Activated CD4-positive, alpha-beta memory T cell treated with anti-CD3 and anti-CD28 coated beads, Interleukin-2, amount 10 ng/mL, durations not matched to agents 7 days and 5 days (primary cell): ENCODE measurements at regions not wholly inside any gene's neighbourhood (a gene's known extent, or its start where the extent isn't known, plus 50 kb on each side); places are given as distances from the start of the nearest gene placed in this dataset.
"Not testable (repeated sequence)": the region's sequence is repeated elsewhere in the genome, so short reads cannot be mapped to it uniquely, and the experiment has no call there.

Source experiments
- CTCF ChIA-PET: fragments of 350-600 bp; sonication (Branson Sonifier 250); formaldehyde crosslinking; loops from one replicate; lab custom pipeline; 2021; ENCODE audit warnings: antibody characterized with exemption, inconsistent platforms; lab: Charles Lee
- POLR2A ChIA-PET: fragments of 350-600 bp; sonication (Branson Sonifier 250); formaldehyde crosslinking; loops from one replicate; lab custom pipeline; 2021; ENCODE audit warnings: antibody characterized with exemption; lab: Charles Lee
- DNase-seq: peaks from one replicate; pipeline ENCODE4 v3.0.0-alpha.2; 2020
- H3K27ac Mint-ChIP-seq: one replicate; pipeline ENCODE4 v1.8.0; 2021; ENCODE audit warnings: mild to moderate bottlenecking, mixed read lengths
- H3K27me3 Mint-ChIP-seq: one replicate; pipeline ENCODE4 v1.8.0; 2021; ENCODE audit warnings: mixed read lengths
- H3K36me3 Mint-ChIP-seq: one replicate; pipeline ENCODE4 v1.8.0; 2021; ENCODE audit warnings: low read depth, mixed read lengths
- H3K4me1 Mint-ChIP-seq: one replicate; pipeline ENCODE4 v1.8.0; 2021; ENCODE audit warnings: mixed read lengths
- H3K4me3 Mint-ChIP-seq: one replicate; pipeline ENCODE4 v1.8.0; 2021; ENCODE audit warnings: mild to moderate bottlenecking, mixed read lengths
- H3K9me3 Mint-ChIP-seq: one replicate; pipeline ENCODE4 v1.8.0; 2021; ENCODE audit warnings: mixed read lengths

DNA sequence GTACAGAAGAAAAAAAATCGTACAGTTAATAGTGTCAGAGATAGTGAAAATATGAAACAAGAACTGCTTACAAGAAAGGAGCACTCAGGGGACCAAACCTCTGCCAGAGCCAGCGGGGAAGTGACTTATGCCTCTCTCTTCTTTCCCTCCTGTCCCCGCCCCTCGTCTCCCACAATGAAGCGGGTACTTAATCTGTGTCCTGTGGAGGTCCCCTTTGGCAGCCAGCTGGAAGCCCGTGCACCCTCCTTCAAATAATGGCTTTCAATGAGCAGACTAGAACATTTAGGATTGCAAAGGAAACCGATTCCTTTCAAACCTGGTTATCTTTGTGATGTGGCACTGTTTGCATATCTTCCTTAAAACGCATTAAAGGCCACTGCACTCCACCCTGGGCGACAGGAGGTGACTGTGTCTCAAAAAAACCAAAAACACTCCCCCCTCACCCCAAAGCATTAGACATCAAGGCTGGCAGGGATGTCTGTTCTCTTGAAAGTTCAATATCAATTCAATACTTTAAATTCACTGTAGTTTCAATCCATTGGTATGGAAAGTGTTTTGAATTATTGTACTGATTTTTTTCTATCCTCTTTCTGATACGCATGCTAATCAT is 51.7 kb downstream of the PPIAL4C start:
- H3K9me3 Mint-ChIP-seq, H3K27me3 Mint-ChIP-seq, H3K36me3 Mint-ChIP-seq, POLR2A ChIA-PET, CTCF ChIA-PET: not testable (repeated sequence)
- peak; percentile 27 for DNase-seq
- peak overlapping the region; percentile 99 for H3K27ac Mint-ChIP-seq
- peaks cover 35% of the 10 kb centered on the region for H3K4me1 Mint-ChIP-seq
- H3K4me3 Mint-ChIP-seq = peak overlapping the region; percentile 85

DNA sequence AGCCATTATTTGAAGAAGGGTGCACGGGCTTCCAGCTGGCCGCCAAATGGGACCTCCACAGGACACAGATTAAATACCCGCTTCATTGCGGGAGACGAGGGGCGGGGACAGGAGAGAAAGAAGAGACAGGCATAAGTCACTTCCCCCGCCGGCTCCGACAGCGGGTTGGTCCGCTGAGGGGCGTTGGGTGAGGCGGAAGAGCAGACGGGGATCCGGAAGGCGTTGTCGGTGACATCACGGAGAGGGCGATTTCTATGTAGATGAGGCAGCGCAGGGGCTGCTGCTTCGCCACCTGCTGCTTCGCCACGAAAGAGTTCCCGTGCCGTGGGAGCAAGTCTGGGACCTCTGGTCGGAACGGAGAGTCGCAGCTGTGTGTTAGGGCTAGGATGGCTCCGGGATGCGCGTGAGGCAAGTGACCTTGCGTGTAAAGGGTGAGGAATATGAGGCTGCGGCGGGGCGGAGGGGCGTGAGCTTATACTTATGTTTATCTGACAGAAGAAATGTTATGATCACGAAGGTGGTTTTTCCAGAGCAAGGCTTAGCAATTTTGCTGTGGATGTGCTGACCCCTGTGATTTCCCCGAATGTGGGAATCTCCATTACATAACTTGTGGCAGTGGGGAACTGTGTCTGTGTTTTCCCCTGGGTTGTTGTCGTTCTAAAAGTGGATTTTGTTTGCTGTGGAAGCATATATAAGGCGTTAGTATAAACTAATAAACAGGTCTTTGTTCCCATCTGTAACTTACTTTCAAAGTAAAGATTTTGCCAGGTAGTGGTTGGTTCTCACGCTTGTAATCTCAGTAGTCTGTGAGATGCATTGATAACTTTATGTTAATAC is 52.9 kb downstream of the PPIAL4C start:
- not testable (repeated sequence) for H3K9me3 Mint-ChIP-seq
- peaks cover 33% of the 10 kb centered on the region for H3K4me1 Mint-ChIP-seq
- POLR2A ChIA-PET = interaction anchor here (0.7 kb wide), 1 partner anchor 251 kb away, joined by 3 read pairs; a partner anchor contains a TSS

DNA sequence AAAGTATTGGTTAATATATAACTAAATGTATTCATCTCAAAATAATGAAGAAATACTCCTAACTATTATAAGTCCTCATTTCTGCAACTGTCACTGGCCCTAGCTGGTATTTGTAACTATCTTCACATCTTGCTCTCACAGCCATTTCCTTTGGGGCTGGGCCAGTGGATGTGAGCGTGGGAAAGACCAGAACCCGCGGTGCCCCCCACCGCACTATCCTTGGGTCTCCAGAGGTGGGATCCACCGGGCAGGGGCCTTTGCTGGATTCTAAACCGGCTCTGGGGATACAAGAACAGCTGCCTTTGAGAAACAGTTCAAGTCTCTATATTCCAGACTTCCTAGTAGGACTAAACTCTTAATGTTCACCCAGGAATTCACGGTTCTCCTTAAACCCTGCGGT is 54.8 kb downstream of the PPIAL4C start:
- H3K27me3 Mint-ChIP-seq, CTCF ChIA-PET, H3K36me3 Mint-ChIP-seq, H3K27ac Mint-ChIP-seq, H3K9me3 Mint-ChIP-seq, POLR2A ChIA-PET, DNase-seq, H3K4me3 Mint-ChIP-seq: not testable (repeated sequence)
- peaks cover 28% of the 10 kb centered on the region for H3K4me1 Mint-ChIP-seq

More for the DNA sequence above, 52.9 kb downstream of the PPIAL4C start:
- peak; percentile 94 for DNase-seq
- Mint-ChIP-seq H3K27ac (peak overlapping the region; percentile 99), H3K4me3 (peak overlapping the region; percentile 85)
- H3K27me3 Mint-ChIP-seq, CTCF ChIA-PET, H3K36me3 Mint-ChIP-seq: not testable (repeated sequence)

DNA sequence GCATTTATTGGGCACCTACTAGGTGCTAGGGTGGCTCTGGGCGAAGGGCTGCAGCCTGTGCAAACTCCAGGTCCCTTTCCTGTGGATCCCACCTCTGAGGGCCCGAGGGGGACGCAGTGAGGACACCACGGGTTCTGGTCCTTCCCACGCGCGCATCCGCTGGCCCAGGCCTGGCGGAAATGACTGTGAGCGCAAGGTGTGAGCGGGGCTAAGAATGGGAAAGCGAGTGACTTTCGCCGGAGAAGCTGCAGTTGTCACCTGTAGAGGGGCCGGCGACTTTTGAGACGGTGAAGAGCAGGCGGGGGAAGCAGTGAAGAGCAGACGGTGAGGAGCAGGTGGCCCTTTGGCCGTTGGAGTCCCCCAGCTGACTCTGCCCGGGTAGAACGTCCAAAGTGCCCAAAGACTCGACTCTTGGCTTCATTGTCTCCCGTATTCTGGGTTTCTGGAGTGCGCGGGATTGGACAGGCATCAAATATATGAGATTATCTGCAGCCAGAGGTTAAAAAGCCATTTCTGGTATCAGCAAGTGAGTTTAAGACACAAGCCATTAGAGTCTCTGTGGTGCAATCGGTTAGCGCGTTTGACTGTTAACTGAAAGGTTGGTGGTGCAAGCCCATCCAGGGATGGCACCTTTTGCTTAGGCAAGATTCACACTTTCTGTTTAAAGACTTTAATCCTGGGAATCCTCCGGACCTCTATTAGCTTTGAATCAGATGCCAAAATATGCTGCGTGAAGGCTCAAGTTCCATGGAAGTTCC is 55.4 kb downstream of the PPIAL4C start:
- not testable (repeated sequence) for H3K4me3 Mint-ChIP-seq

DNA sequence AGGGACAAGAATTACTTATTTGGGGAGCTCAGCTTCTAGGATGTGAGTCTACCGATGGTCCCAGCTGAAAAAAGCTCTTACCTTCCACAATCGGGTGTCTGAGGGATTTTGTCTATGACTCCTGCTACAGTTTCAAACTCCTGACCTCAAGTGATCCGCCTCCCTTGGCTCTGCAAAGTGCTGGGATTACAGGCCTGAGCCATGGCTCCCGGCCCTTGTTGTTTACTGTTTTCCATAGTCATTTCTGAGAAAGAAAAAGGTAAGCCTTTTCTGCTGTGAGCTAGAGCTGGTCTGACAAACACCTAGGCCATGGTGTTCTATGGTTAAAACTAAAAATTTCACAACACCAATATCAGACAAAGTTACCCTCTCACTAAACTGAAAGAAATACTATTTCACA is 57.5 kb downstream of the PPIAL4C start:
- POLR2A ChIA-PET, H3K27me3 Mint-ChIP-seq, H3K36me3 Mint-ChIP-seq, H3K9me3 Mint-ChIP-seq, H3K27ac Mint-ChIP-seq, DNase-seq, H3K4me3 Mint-ChIP-seq, CTCF ChIA-PET: not testable (repeated sequence)
- H3K4me1 Mint-ChIP-seq = peaks cover 20% of the 10 kb centered on the region

More for the DNA sequence above, 55.4 kb downstream of the PPIAL4C start:
- H3K4me1 Mint-ChIP-seq = peaks cover 23% of the 10 kb centered on the region
- POLR2A ChIA-PET, H3K27ac Mint-ChIP-seq, H3K9me3 Mint-ChIP-seq, H3K27me3 Mint-ChIP-seq, DNase-seq, CTCF ChIA-PET, H3K36me3 Mint-ChIP-seq: not testable (repeated sequence)

DNA sequence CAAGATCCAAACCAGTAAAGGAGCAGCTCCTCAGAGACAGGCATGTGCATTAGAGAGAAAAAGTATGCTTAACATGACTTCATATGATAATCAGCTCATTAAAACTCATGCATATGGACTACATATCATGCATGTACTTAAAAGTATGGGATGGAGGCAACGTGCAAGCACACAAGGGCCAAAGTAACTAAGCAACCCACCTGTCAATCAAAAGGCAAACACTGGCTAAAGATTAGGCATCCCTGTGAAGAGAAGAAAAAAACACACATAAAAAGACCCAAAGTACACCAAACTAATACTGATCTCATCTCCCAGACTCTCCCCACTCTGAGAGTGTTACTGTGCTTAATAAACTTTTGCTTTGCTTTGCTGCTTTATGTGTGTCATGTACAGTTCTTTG is 61.2 kb downstream of the PPIAL4C start:
- DNase-seq, H3K27me3 Mint-ChIP-seq, H3K9me3 Mint-ChIP-seq, H3K4me3 Mint-ChIP-seq, H3K27ac Mint-ChIP-seq, H3K4me1 Mint-ChIP-seq, CTCF ChIA-PET, POLR2A ChIA-PET, H3K36me3 Mint-ChIP-seq: not testable (repeated sequence)

GRCh38 chr1:149646360-149647017 is 62.8 kb downstream of the PPIAL4C start:
- H3K4me1 Mint-ChIP-seq, H3K36me3 Mint-ChIP-seq, DNase-seq, POLR2A ChIA-PET, H3K27me3 Mint-ChIP-seq, H3K27ac Mint-ChIP-seq, CTCF ChIA-PET, H3K9me3 Mint-ChIP-seq: not testable (repeated sequence)
- H3K4me3 Mint-ChIP-seq = peak overlapping the region; percentile 76

DNA sequence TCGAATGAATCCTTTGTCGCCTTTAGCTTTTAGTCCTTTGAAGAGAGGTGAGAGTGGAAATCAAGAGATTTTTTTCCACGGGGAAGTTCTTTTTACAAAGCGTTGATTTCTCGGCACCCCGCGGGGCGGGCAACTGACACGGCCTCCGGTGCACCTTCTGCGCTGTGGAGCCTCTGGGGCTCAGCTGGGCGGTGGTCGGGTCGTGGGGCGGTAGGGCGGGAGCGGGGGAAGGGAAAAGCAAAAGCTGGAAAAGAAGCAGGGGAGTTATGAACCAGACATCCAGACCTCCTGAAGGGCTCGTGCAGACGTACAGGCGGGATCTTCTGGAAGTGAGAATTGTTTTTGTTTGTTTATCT is 63.3 kb downstream of the PPIAL4C start:
- not testable (repeated sequence) for H3K27ac Mint-ChIP-seq, DNase-seq, H3K9me3 Mint-ChIP-seq

GRCh38 chr1:149657750-149658149 is 74.1 kb downstream of the PPIAL4C start:
- H3K27ac Mint-ChIP-seq, CTCF ChIA-PET, H3K36me3 Mint-ChIP-seq, H3K27me3 Mint-ChIP-seq, H3K4me3 Mint-ChIP-seq, DNase-seq, H3K4me1 Mint-ChIP-seq, H3K9me3 Mint-ChIP-seq, POLR2A ChIA-PET: not testable (repeated sequence)

More for the DNA sequence above, 63.3 kb downstream of the PPIAL4C start:
- H3K27me3 Mint-ChIP-seq, H3K36me3 Mint-ChIP-seq, CTCF ChIA-PET, H3K4me1 Mint-ChIP-seq, POLR2A ChIA-PET: not testable (repeated sequence)
- H3K4me3 Mint-ChIP-seq = peak overlapping the region; percentile 24

- H3K4me1 Mint-ChIP-seq, CTCF ChIA-PET, H3K4me3 Mint-ChIP-seq, H3K36me3 Mint-ChIP-seq, POLR2A ChIA-PET, H3K9me3 Mint-ChIP-seq, H3K27me3 Mint-ChIP-seq, DNase-seq, H3K27ac Mint-ChIP-seq: not testable (repeated sequence)
Measured at GRCh38 chr1:149658175-149658574, 74.5 kb downstream of the PPIAL4C start.

DNA sequence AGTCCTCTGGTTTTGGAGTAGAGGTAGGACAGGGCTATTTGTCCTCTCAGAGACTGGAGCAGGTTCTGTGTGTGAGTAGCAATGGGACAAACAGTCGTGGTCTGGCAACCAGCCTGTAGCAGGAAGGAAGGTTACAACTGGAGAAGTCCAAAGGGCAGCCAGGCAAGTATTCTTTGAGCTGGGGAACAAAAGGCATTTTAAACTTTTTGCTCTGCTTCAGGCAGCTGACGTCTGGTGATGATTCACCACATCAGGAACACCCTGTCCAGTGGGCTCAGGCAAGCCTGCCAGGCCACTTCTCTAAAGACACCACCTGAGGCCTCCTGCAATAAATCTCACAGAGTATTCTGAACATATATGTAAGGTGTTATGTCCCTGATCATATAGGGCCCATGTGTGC is 81.0 kb downstream of the PPIAL4C start:
- H3K9me3 Mint-ChIP-seq, H3K36me3 Mint-ChIP-seq, CTCF ChIA-PET, H3K27me3 Mint-ChIP-seq, H3K27ac Mint-ChIP-seq, POLR2A ChIA-PET, H3K4me1 Mint-ChIP-seq, DNase-seq, H3K4me3 Mint-ChIP-seq: not testable (repeated sequence)

GRCh38 chr1:149665033-149665432 is 81.4 kb downstream of the PPIAL4C start:
- H3K4me1 Mint-ChIP-seq, CTCF ChIA-PET, H3K4me3 Mint-ChIP-seq, H3K9me3 Mint-ChIP-seq, H3K27me3 Mint-ChIP-seq, DNase-seq, POLR2A ChIA-PET, H3K27ac Mint-ChIP-seq, H3K36me3 Mint-ChIP-seq: not testable (repeated sequence)

- DNase-seq, POLR2A ChIA-PET, H3K27me3 Mint-ChIP-seq, H3K36me3 Mint-ChIP-seq, H3K27ac Mint-ChIP-seq, H3K9me3 Mint-ChIP-seq, H3K4me1 Mint-ChIP-seq, H3K4me3 Mint-ChIP-seq, CTCF ChIA-PET: not testable (repeated sequence)
Measured at GRCh38 chr1:149665528-149665927, 81.9 kb downstream of the PPIAL4C start.
